ENCODE measurements at regions not wholly inside any gene's neighbourhood (a gene's known extent, or its start where the extent isn't known, plus 50 kb on each side); places are given as distances from the start of the nearest gene placed in this dataset.

DNA sequence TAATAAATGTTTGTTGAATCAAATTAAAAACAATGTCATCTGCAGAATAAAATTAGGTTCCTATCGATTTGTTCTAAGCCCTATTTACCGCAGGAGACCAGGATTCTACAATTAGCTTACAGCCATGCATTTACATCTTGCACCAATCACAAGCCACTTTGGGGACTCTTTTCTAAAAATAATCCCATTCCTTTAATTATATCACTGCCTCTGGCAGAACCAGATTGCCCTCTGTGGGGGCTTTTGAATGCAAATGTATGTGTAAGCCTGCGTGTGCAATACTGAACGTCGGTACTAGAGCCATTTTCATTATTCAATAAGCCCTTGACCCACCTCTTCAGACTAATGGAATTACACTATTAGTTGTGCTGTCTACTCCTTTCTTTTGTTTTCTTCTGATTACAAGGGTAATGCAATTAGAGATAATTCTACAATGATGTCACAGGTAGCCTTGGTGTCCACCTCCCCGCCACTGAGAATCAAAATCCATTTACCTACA lies 391.3 kb upstream of the XYLT1 start:
- H3K36me3 ChIP-seq (ENCODE audit: control insufficient read depth, insufficient read depth, low read length) = no peaks in the 10 kb centered on the region
- H3K9me3 ChIP-seq (ENCODE audit: control insufficient read depth, low read length) = no peaks in the 10 kb centered on the region
- no peak overlapping the region for H3K4me3 ChIP-seq (ENCODE audit: extremely low read depth, insufficient read depth, low read length, poor library complexity, severe bottlenecking)
- 87 to 100% methylated on average over 2 to 5 of the region's 6 CpGs for WGBS, 2 experiments (ENCODE audit: insufficient coverage in 2 of 2)
- H3K27ac ChIP-seq (ENCODE audit: low read depth, low read length, severe bottlenecking) = no peak overlapping the region
- peaks cover 5% of the 10 kb centered on the region for H3K4me1 ChIP-seq (ENCODE audit: control insufficient read depth, insufficient read depth, low read length, poor library complexity, severe bottlenecking)

DNA sequence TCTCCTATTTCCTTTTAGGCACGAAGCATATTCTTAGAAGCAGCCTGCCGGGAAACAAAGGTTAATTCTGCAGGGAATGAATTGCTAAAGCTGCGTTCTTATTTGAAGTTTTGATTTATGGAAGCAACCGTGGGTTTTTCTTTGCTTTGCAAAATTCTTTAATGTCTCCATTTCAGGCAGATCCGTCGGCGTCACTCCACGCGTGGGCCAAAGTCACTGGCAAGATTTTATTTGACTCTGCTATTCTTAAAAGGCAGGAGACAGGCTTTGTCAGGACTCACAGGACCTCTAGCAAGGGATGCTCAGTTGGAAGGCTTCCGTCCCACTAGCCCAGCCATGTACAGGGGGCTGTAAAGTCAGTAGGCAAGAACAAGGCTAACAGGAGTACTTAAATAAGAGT lies 387.3 kb upstream of the XYLT1 start:
- 85 to 90% methylated on average over 9 to 10 of the region's 10 CpGs for WGBS, 2 experiments (ENCODE audit: insufficient coverage in 2 of 2)
- Histone ChIP-seq H3K36me3 (ENCODE audit: control insufficient read depth, insufficient read depth, low read length) (no peaks in the 10 kb centered on the region), H3K4me3 (ENCODE audit: extremely low read depth, insufficient read depth, low read length, poor library complexity, severe bottlenecking) (no peak overlapping the region), H3K27ac (ENCODE audit: low read depth, low read length, severe bottlenecking) (no peak overlapping the region), H3K9me3 (ENCODE audit: control insufficient read depth, low read length) (no peaks in the 10 kb centered on the region), H3K4me1 (ENCODE audit: control insufficient read depth, insufficient read depth, low read length, poor library complexity, severe bottlenecking) (no peaks in the 10 kb centered on the region)

DNA sequence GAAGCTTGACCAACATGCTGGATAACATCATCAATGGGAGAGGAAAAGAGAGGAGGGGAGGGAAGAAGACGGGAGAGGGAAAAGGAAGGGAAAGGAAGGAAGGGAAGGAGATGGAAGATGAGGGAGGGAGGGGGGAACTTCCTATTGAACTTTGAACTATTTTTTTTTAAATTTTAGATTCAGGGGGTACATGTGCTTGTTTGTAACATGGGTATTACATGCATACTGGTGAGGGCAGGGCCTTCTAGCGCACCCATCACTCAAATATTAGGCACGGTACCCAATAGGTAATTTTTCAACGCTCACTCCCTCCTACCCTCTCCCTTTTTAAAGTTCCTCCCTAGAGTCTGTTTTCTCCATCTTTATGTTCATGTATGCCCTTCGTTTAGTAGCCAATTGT lies 383.2 kb upstream of the XYLT1 start:
- Histone ChIP-seq H3K36me3 (ENCODE audit: control insufficient read depth, insufficient read depth, low read length) (no peaks in the 10 kb centered on the region), H3K4me3 (ENCODE audit: extremely low read depth, insufficient read depth, low read length, poor library complexity, severe bottlenecking) (no peak overlapping the region), H3K27ac (ENCODE audit: low read depth, low read length, severe bottlenecking) (no peak overlapping the region), H3K4me1 (ENCODE audit: control insufficient read depth, insufficient read depth, low read length, poor library complexity, severe bottlenecking) (peaks cover 3% of the 10 kb centered on the region), H3K9me3 (ENCODE audit: control insufficient read depth, low read length) (no peaks in the 10 kb centered on the region)
- 90 to 92% methylated on average over 3 of the region's 5 CpGs for WGBS, 2 experiments (ENCODE audit: insufficient coverage in 2 of 2)

DNA sequence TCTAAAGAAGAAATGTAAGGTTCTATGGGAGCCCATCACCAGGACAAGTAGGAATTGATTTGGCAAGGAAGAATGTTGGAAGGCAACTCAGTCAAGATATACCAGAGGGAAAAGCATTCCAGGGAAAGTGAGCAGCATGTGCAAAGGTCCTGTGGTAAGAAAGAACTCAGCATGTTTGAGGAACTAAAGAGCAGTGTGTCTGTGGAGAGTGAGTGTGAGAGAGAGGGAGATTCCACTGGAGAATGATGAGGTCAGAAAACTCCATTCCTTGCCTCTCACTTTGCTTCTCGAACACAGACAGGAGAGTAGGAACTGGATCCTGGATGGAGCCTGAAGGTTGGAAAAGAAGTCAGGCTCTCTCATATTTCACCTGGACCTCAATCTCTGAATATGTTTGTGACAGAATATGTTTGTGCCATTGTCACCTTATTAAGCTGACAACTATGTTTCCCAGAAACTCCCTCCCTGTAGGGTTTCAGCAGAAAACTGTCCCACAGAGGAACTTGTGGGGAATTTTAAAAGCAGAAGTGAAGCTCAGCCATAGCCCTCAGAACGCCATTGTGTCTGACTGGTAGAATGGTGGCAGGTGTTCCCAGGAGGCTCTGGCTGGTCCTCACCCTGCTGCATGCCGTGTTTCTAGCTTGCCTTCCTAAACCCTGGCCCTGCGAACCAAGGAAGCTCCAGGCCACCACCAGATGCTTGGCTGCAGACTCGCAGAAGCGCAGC lies 382.4 kb upstream of the XYLT1 start:
- WGBS, 2 experiments (ENCODE audit: insufficient coverage in 2 of 2) = 94 to 95% methylated on average over 5 of the region's 6 CpGs
- H3K27ac ChIP-seq (ENCODE audit: low read depth, low read length, severe bottlenecking) = no peak overlapping the region

DNA sequence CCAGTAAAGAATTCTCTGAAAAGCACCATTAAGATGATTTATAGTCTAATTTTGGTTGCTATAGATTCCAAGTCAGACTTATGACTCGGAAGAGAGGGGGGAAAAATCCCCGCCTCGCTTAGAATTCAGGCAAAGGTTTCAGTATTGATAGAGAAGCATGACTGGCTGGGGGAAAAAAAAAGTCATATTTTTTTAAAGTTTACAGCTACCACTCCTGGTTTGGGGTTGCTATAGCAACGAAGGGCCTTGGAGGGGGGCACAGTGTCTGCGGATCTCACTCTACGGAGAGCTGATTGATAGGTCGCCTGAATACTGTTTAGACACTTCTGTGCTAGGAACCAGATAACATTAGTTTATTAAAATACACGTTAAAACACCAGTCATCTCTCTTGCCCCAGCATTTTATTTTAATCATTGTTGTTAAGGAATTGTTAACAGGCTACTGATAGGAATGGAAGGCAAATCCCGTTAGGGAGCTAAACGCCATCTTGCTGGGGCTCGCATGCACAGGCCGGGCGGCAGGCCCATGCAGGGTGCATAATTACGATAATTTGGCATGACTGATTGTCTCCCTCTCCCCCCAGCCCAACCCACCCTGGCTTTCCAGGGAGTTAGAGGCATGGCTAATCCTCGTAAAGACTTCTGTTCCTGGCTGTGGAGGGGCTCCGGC lies 380.0 kb upstream of the XYLT1 start:
- Histone ChIP-seq H3K36me3 (ENCODE audit: control insufficient read depth, insufficient read depth, low read length) (no peaks in the 10 kb centered on the region), H3K4me3 (ENCODE audit: extremely low read depth, insufficient read depth, low read length, poor library complexity, severe bottlenecking) (no peak overlapping the region), H3K9me3 (ENCODE audit: control insufficient read depth, low read length) (no peaks in the 10 kb centered on the region), H3K4me1 (ENCODE audit: control insufficient read depth, insufficient read depth, low read length, poor library complexity, severe bottlenecking) (peaks cover 3% of the 10 kb centered on the region), H3K27ac (ENCODE audit: low read depth, low read length, severe bottlenecking) (no peak overlapping the region)
- WGBS, 2 experiments (ENCODE audit: insufficient coverage in 2 of 2) = 58 to 59% methylated on average over 9 to 10 of the region's 16 CpGs

More for the DNA sequence above, 382.4 kb upstream of the XYLT1 start:
- Histone ChIP-seq H3K9me3 (ENCODE audit: control insufficient read depth, low read length) (no peaks in the 10 kb centered on the region), H3K4me1 (ENCODE audit: control insufficient read depth, insufficient read depth, low read length, poor library complexity, severe bottlenecking) (peaks cover 3% of the 10 kb centered on the region), H3K36me3 (ENCODE audit: control insufficient read depth, insufficient read depth, low read length) (no peaks in the 10 kb centered on the region), H3K4me3 (ENCODE audit: extremely low read depth, insufficient read depth, low read length, poor library complexity, severe bottlenecking) (no peak overlapping the region)

DNA sequence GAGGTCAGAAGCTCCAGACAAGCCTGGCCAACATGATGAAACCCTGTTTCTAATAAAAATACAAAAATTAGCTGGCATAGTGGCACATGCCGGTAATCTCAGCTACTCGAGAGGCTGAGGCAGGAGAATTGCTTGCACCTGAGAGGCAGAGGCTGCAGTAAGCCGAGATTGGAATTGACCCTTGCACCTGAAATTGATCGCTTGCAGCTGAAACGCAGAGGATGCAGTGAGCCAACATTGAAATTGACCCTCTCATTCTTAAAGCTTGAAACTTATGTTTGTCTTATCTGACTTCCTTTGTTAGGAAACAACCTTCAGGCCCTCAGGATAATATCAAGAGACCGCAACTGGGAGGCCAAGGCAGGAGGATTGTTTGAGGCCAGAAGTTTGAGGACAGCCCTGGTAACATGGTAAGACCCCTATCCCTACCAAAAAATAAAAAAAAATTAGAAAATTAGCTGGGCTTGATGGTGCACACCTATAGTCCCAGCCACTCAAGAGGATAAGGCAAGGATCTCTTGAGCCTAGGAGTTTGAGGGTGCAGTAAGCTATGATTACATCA lies 376.6 kb upstream of the XYLT1 start:
- H3K27ac ChIP-seq (ENCODE audit: low read depth, low read length, severe bottlenecking) = no peak overlapping the region
- H3K36me3 ChIP-seq (ENCODE audit: control insufficient read depth, insufficient read depth, low read length) = no peaks in the 10 kb centered on the region
- H3K4me1 ChIP-seq (ENCODE audit: control insufficient read depth, insufficient read depth, low read length, poor library complexity, severe bottlenecking) = peaks cover 3% of the 10 kb centered on the region
- 84 to 89% methylated on average over 5 of the region's 6 CpGs for WGBS, 2 experiments (ENCODE audit: insufficient coverage in 2 of 2)
- no peaks in the 10 kb centered on the region for H3K9me3 ChIP-seq (ENCODE audit: control insufficient read depth, low read length)
- H3K4me3 ChIP-seq (ENCODE audit: extremely low read depth, insufficient read depth, low read length, poor library complexity, severe bottlenecking) = no peak overlapping the region

DNA sequence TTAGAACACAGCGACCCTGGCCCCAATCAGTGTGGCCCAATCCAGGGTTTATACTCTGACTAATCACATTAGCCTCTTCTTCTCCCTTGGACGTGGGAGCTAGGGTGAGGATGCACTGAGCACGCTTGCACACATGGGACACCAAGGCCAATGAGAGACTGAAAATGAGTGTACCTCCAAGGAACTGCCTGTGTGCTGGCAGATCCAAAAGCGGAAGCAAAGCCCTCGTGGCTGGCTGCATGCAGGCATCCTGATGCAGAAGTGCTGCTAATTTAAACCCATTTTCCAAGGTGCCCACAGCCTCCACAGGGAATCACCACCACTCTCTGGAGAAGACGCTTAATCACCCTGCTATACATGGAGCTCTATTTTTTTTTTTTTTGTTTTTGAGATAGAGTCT lies 375.3 kb upstream of the XYLT1 start:
- H3K36me3 ChIP-seq (ENCODE audit: control insufficient read depth, insufficient read depth, low read length) = no peaks in the 10 kb centered on the region
- no peaks in the 10 kb centered on the region for H3K9me3 ChIP-seq (ENCODE audit: control insufficient read depth, low read length)
- H3K27ac ChIP-seq (ENCODE audit: low read depth, low read length, severe bottlenecking) = no peak overlapping the region
- WGBS, 2 experiments (ENCODE audit: insufficient coverage in 2 of 2) = 83 to 93% methylated on average over 1 to 5 of the region's 6 CpGs
- no peak overlapping the region for H3K4me3 ChIP-seq (ENCODE audit: extremely low read depth, insufficient read depth, low read length, poor library complexity, severe bottlenecking)
- peaks cover 3% of the 10 kb centered on the region for H3K4me1 ChIP-seq (ENCODE audit: control insufficient read depth, insufficient read depth, low read length, poor library complexity, severe bottlenecking)

DNA sequence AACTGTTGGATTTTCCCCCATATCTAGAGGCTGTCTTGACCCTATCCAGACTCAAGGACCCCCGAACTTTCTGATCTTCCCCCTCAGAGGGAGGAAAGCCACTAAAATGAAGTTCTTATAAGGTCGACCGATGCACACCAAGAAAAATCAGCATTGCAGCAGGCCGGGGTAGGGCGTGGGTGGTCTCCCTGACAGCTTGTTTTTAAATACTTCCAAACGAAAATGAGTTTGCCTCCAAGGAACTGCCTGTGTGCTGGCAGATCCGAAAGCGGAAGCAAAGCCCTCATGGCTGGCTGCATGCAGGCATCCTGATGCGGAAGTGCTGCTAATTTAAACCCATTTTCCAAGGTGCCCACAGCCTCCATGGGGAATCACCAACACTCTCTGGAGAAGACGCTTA lies 374.3 kb upstream of the XYLT1 start:
- Histone ChIP-seq H3K27ac (ENCODE audit: low read depth, low read length, severe bottlenecking) (no peak overlapping the region), H3K9me3 (ENCODE audit: control insufficient read depth, low read length) (no peaks in the 10 kb centered on the region), H3K4me3 (ENCODE audit: extremely low read depth, insufficient read depth, low read length, poor library complexity, severe bottlenecking) (no peak overlapping the region), H3K4me1 (ENCODE audit: control insufficient read depth, insufficient read depth, low read length, poor library complexity, severe bottlenecking) (peaks cover under 1% of the 10 kb centered on the region), H3K36me3 (ENCODE audit: control insufficient read depth, insufficient read depth, low read length) (no peaks in the 10 kb centered on the region)
- WGBS, 2 experiments (ENCODE audit: insufficient coverage in 2 of 2) = 85 to 91% methylated on average over 8 to 9 of the region's 10 CpGs

DNA sequence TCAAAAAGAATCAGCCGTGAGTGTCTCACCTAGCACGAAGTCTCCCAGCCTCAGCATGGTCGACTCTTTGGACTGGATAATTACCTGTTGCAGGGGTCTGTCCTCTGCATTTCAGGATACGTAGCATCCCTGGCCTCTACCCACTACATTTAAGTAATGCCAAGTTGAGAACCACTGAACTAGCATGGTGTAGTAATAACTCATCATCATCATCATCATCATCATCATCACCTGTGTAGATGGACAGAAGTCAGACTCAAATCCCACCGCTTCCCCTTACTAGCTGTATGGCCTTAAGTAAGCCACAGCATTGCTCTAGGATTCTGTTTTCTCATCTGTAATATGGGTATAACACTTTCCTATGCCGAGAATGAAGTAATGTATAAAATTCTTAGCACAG lies 373.1 kb upstream of the XYLT1 start:
- H3K4me1 ChIP-seq (ENCODE audit: control insufficient read depth, insufficient read depth, low read length, poor library complexity, severe bottlenecking) = peaks cover 3% of the 10 kb centered on the region
- H3K27ac ChIP-seq (ENCODE audit: low read depth, low read length, severe bottlenecking) = no peak overlapping the region
- WGBS, 2 experiments (ENCODE audit: insufficient coverage in 2 of 2) = 94 to 100% methylated on average over 3 to 4 of the region's 6 CpGs
- H3K4me3 ChIP-seq (ENCODE audit: extremely low read depth, insufficient read depth, low read length, poor library complexity, severe bottlenecking) = no peak overlapping the region
- H3K9me3 ChIP-seq (ENCODE audit: control insufficient read depth, low read length) = no peaks in the 10 kb centered on the region
- no peaks in the 10 kb centered on the region for H3K36me3 ChIP-seq (ENCODE audit: control insufficient read depth, insufficient read depth, low read length)

DNA sequence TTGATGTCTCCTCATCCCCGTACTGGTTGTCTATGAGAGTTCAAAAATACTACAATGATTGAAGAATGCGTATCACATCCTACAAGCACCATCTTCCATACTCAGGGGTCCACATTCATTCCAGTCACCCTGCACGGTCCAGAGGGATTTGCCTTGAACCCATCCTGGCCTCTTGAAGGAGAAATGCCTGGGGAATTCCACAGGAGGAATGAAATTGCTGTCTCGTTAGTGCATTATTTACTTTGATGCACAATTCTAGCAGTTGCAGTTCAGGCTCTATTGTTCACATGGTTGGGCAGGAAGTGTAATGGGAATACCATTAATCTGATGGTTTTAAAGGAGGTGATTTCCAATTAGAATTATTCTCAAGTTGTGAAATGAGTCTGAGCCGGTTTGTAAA lies 369.1 kb upstream of the XYLT1 start:
- Histone ChIP-seq H3K27ac (ENCODE audit: low read depth, low read length, severe bottlenecking) (no peak overlapping the region), H3K4me3 (ENCODE audit: extremely low read depth, insufficient read depth, low read length, poor library complexity, severe bottlenecking) (no peak overlapping the region), H3K9me3 (ENCODE audit: control insufficient read depth, low read length) (no peaks in the 10 kb centered on the region), H3K36me3 (ENCODE audit: control insufficient read depth, insufficient read depth, low read length) (no peaks in the 10 kb centered on the region), H3K4me1 (ENCODE audit: control insufficient read depth, insufficient read depth, low read length, poor library complexity, severe bottlenecking) (peaks cover 9% of the 10 kb centered on the region)
- WGBS, 2 experiments (ENCODE audit: insufficient coverage in 2 of 2) = 77 to 83% methylated on average over 3 to 4 of the region's 5 CpGs

DNA sequence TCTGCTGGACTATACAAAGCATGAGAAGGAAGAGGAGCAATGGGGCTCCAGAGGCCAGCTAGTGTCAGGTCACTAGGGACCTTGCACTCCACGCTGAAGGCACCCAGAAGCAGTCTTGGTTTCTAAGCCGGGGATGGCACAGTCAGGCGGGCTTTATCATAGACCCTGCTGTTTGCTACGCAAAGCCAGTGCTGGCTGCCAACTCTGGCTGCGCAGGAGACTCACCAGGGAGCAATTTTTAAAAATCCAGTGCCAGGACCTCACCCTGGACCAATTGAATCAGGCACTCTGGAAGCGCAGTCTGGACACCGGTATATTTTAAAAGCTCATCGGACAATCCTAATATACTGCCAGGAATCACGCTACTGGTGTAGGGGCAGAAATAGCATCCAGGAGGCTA lies 368.5 kb upstream of the XYLT1 start:
- no peaks in the 10 kb centered on the region for H3K9me3 ChIP-seq (ENCODE audit: control insufficient read depth, low read length)
- no peak overlapping the region for H3K27ac ChIP-seq (ENCODE audit: low read depth, low read length, severe bottlenecking)
- H3K4me1 ChIP-seq (ENCODE audit: control insufficient read depth, insufficient read depth, low read length, poor library complexity, severe bottlenecking) = peaks cover 9% of the 10 kb centered on the region
- no peaks in the 10 kb centered on the region for H3K36me3 ChIP-seq (ENCODE audit: control insufficient read depth, insufficient read depth, low read length)
- H3K4me3 ChIP-seq (ENCODE audit: extremely low read depth, insufficient read depth, low read length, poor library complexity, severe bottlenecking) = no peak overlapping the region
- 84 to 94% methylated on average over 7 to 9 of the region's 9 CpGs for WGBS, 2 experiments (ENCODE audit: insufficient coverage in 2 of 2)

All from mesodermal cell (in vitro differentiated cells).